ENCODE measurements at regions not wholly inside any gene's neighbourhood (a gene's known extent, or its start where the extent isn't known, plus 50 kb on each side); places are given as distances from the start of the nearest gene placed in this dataset.

GRCh38 chr2:71950256-71951082, 197.2 kb downstream of the CYP26B1 start:
- TF ChIP-seq EZH2 (IDR thresholded peaks at IDR 0.05; ENCODE audit: insufficient read depth, poor library complexity, severe bottlenecking) (no peak), EZH2phosphoT487 (IDR thresholded peaks at IDR 0.05; ENCODE audit: insufficient read depth, low read depth) (no peak)

All from GM23248 (cell line).